Hepatocyte (in vitro differentiated cells): ENCODE measurements at regions not wholly inside any gene's neighbourhood (a gene's known extent, or its start where the extent isn't known, plus 50 kb on each side); places are given as distances from the start of the nearest gene placed in this dataset.

ENCODE experiments used
- EZH2 ChIP-seq: fragments of 200-600 bp; sonication (generic); IDR thresholded peaks from 2 replicates; pipeline ENCODE4 v1.6.1; 2016; ENCODE audit warnings: antibody characterized with exemption, mild to moderate bottlenecking, borderline replicate concordance
- EZH2phosphoT487 ChIP-seq: fragments of 200-600 bp; sonication (generic); IDR thresholded peaks from one replicate; pipeline ENCODE4 v1.6.1; 2018; ENCODE audit warnings: antibody characterized with exemption, mild to moderate bottlenecking, low read depth, moderate library complexity; ENCODE audit not compliant: unreplicated experiment, severe bottlenecking
- TF ChIP-seq, protein P1 (sequence below): fragments of 200-600 bp; sonication (generic); IDR thresholded peaks from 2 replicates; pipeline ENCODE4 v1.5.1; 2016; ENCODE audit warnings: antibody characterized with exemption, mild to moderate bottlenecking; ENCODE audit not compliant: poor library complexity

DNA sequence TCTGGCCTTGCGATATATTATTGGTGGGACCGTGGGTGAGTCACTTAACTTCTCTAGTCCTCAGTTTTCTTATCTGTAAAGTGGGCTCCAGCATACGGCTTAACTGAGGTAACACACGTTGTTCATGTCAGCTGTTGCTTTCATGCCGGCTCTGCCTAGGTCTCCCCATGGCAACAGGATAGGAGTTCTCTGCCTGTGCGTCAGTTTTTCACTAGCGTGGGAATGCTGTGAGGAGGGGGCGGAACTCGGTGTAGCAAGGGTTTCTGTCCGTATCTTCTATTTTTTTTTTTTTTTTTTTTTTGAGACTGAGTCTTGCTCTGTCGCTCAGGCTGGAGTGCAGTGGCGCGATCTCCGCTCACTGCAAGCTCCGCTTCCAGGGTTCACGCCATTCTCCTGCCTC is 758.5 kb upstream of the RBFOX1 start:
- TF ChIP-seq, protein P1, sequence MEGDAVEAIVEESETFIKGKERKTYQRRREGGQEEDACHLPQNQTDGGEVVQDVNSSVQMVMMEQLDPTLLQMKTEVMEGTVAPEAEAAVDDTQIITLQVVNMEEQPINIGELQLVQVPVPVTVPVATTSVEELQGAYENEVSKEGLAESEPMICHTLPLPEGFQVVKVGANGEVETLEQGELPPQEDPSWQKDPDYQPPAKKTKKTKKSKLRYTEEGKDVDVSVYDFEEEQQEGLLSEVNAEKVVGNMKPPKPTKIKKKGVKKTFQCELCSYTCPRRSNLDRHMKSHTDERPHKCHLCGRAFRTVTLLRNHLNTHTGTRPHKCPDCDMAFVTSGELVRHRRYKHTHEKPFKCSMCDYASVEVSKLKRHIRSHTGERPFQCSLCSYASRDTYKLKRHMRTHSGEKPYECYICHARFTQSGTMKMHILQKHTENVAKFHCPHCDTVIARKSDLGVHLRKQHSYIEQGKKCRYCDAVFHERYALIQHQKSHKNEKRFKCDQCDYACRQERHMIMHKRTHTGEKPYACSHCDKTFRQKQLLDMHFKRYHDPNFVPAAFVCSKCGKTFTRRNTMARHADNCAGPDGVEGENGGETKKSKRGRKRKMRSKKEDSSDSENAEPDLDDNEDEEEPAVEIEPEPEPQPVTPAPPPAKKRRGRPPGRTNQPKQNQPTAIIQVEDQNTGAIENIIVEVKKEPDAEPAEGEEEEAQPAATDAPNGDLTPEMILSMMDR = no peak
- TF ChIP-seq EZH2 (no peak), EZH2phosphoT487 (no peak)
